ENCODE measurements at regions not wholly inside any gene's neighbourhood (a gene's known extent, or its start where the extent isn't known, plus 50 kb on each side); places are given as distances from the start of the nearest gene placed in this dataset.

DNA sequence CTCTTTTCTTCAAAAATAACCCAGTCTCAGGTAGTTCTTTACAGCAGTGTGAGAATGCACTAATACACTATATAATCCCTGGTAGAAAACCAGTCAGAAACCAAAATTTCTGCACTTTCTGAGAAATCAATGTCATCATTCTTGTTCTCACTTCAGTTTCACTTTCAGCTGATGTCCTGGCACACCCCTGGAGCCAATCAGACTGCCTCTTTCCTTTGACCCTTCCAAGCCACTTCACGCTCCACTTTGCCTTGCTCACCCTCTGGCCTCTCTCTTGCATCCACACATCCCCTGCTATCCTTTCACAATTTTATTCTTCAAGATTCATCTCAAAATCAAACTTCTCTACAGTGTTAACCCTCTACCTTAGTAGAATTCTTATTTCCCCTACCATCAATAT is 181.1 kb downstream of the ASCL1 start:
- Mint-ChIP-seq H3K27ac (no peak overlapping the region), H3K9me3 (ENCODE audit: insufficient read depth) (peaks cover 14% of the 10 kb centered on the region), H3K4me1 (no peaks in the 10 kb centered on the region), H3K4me3 (no peak overlapping the region), H3K27me3 (no peaks in the 10 kb centered on the region)
- Histone ChIP-seq H3K27ac (ENCODE audit: low read length in 2 of 2) (no peak overlapping the region), H3K9me3 (ENCODE audit: control extremely low read depth in 1 of 3, control insufficient read depth in 2 of 3, insufficient read depth in 1 of 3, low read length in 2 of 3) (peaks cover 3 to 7% (median 4%) of the 10 kb centered on the region in 3 donors), H3K27me3 (replicated peaks in 1 of 4; ENCODE audit: control extremely low read depth in 1 of 4, control insufficient read depth in 3 of 4, insufficient read depth in 4 of 4, low read length in 3 of 4) (no peaks in the 10 kb centered on the region), H4K20me1 (ENCODE audit: control insufficient read depth, insufficient read depth, low read length, poor library complexity, severe bottlenecking) (no peaks in the 10 kb centered on the region), H2AFZ (ENCODE audit: insufficient read depth, low read depth, low read length, poor library complexity, severe bottlenecking) (no peak overlapping the region), H3K9ac (ENCODE audit: low read length) (no peak overlapping the region), H3K4me2 (replicated peaks; ENCODE audit: low read depth, low read length, poor library complexity, severe bottlenecking) (no peak overlapping the region), H3K4me1 (ENCODE audit: control insufficient read depth in 2 of 2, insufficient read depth in 2 of 2, low read length in 2 of 2) (no peaks in the 10 kb centered on the region), H3K79me2 (ENCODE audit: control insufficient read depth, insufficient read depth, low read length) (no peaks in the 10 kb centered on the region), H3K36me3 (replicated peaks in 1 of 2; ENCODE audit: control extremely low read depth in 1 of 2, control insufficient read depth in 1 of 2, extremely low read depth in 1 of 2, insufficient read depth in 2 of 2, low read length in 1 of 2) (no peaks in the 10 kb centered on the region), H3K4me3 (ENCODE audit: control extremely low read depth in 1 of 5, extremely low read depth in 1 of 5, insufficient read depth in 1 of 5, low read depth in 2 of 5, low read length in 4 of 5) (no peak overlapping the region)
- WGBS (ENCODE audit: insufficient coverage) = 100% methylated on average over 1 of the region's 1 CpG
- POLR2A ChIA-PET = no interaction called here
- no peak for DNase-seq
- TF ChIP-seq, protein P1, sequence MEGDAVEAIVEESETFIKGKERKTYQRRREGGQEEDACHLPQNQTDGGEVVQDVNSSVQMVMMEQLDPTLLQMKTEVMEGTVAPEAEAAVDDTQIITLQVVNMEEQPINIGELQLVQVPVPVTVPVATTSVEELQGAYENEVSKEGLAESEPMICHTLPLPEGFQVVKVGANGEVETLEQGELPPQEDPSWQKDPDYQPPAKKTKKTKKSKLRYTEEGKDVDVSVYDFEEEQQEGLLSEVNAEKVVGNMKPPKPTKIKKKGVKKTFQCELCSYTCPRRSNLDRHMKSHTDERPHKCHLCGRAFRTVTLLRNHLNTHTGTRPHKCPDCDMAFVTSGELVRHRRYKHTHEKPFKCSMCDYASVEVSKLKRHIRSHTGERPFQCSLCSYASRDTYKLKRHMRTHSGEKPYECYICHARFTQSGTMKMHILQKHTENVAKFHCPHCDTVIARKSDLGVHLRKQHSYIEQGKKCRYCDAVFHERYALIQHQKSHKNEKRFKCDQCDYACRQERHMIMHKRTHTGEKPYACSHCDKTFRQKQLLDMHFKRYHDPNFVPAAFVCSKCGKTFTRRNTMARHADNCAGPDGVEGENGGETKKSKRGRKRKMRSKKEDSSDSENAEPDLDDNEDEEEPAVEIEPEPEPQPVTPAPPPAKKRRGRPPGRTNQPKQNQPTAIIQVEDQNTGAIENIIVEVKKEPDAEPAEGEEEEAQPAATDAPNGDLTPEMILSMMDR (IDR thresholded peaks at IDR 0.05) = no peak
- no peak for TF ChIP-seq EZH2 (IDR thresholded peaks at IDR 0.05; ENCODE audit: borderline replicate concordance, insufficient read depth, low read depth, low read length, poor library complexity, severe bottlenecking)
- CTCF ChIA-PET = interaction anchor here (1.1 kb wide), 1 partner anchor 255 kb away, joined by 3 read pairs; no protein-coding TSS in a partner anchor
- intact Hi-C loops (cut with micrococcal nuclease) = no loop called here
- ATAC-seq (ENCODE audit: low read depth) = no peak

DNA sequence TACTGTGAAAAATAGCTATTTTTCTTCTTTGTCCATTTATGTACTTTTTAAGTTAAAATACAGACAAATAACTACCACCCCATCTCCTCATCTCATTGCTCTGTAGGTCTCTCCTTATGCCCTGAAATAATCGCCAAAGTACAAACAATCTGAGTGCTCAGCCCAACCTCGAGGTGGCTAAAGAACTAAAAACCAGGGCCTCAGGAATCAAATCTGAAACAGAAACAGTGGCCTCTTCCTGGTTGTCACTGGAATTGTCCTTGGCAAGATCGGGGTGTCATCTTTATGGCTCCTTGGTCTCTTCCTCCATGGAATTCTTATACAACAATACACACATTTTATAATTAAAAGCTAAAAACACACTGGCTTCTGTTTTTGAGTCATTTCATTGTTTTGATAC is 182.4 kb downstream of the ASCL1 start:
- no peaks in the 10 kb centered on the region for H3K36me3 ChIP-seq (replicated peaks in 1 of 2; ENCODE audit: control extremely low read depth in 1 of 2, control insufficient read depth in 1 of 2, extremely low read depth in 1 of 2, insufficient read depth in 2 of 2, low read length in 1 of 2)
- POLR2A ChIA-PET = no interaction called here

More for the DNA sequence above, 182.4 kb downstream of the ASCL1 start:
- peaks cover 6% of the 10 kb centered on the region for H3K9me3 Mint-ChIP-seq (ENCODE audit: insufficient read depth)
- H3K4me1 Mint-ChIP-seq = no peaks in the 10 kb centered on the region
- Histone ChIP-seq H3K27me3 (replicated peaks in 1 of 4; ENCODE audit: control extremely low read depth in 1 of 4, control insufficient read depth in 3 of 4, insufficient read depth in 4 of 4, low read length in 3 of 4) (no peaks in the 10 kb centered on the region), H2AFZ (ENCODE audit: insufficient read depth, low read depth, low read length, poor library complexity, severe bottlenecking) (no peak overlapping the region), H3K4me1 (ENCODE audit: control insufficient read depth in 2 of 2, insufficient read depth in 2 of 2, low read length in 2 of 2) (no peaks in the 10 kb centered on the region), H4K20me1 (ENCODE audit: control insufficient read depth, insufficient read depth, low read length, poor library complexity, severe bottlenecking) (no peaks in the 10 kb centered on the region), H3K9ac (ENCODE audit: low read length) (no peak overlapping the region), H3K9me3 (ENCODE audit: control extremely low read depth in 1 of 3, control insufficient read depth in 2 of 3, insufficient read depth in 1 of 3, low read length in 2 of 3) (peaks cover 0 to 4% (median 2%) of the 10 kb centered on the region in 3 donors), H3K4me3 (ENCODE audit: control extremely low read depth in 1 of 5, extremely low read depth in 1 of 5, insufficient read depth in 1 of 5, low read depth in 2 of 5, low read length in 4 of 5) (no peak overlapping the region), H3K27ac (ENCODE audit: low read length in 2 of 2) (no peak overlapping the region), H3K4me2 (replicated peaks; ENCODE audit: low read depth, low read length, poor library complexity, severe bottlenecking) (no peak overlapping the region), H3K79me2 (ENCODE audit: control insufficient read depth, insufficient read depth, low read length) (no peaks in the 10 kb centered on the region)
- CTCF ChIA-PET = no interaction called here
- no peak overlapping the region for H3K4me3 Mint-ChIP-seq
- no peak overlapping the region for H3K27ac Mint-ChIP-seq
- H3K27me3 Mint-ChIP-seq = no peaks in the 10 kb centered on the region
- DNase-seq (no peak), ATAC-seq (ENCODE audit: low read depth) (no peak)
- TF ChIP-seq, protein P1 (IDR thresholded peaks at IDR 0.05) = no peak
- no peak for TF ChIP-seq EZH2 (IDR thresholded peaks at IDR 0.05; ENCODE audit: borderline replicate concordance, insufficient read depth, low read depth, low read length, poor library complexity, severe bottlenecking)
- WGBS (ENCODE audit: insufficient coverage) = 72% methylated on average over 3 of the region's 3 CpGs
- intact Hi-C loops (cut with micrococcal nuclease) = no loop called here
